ENCODE measurements at regions not wholly inside any gene's neighbourhood (a gene's known extent, or its start where the extent isn't known, plus 50 kb on each side); places are given as distances from the start of the nearest gene placed in this dataset.

DNA sequence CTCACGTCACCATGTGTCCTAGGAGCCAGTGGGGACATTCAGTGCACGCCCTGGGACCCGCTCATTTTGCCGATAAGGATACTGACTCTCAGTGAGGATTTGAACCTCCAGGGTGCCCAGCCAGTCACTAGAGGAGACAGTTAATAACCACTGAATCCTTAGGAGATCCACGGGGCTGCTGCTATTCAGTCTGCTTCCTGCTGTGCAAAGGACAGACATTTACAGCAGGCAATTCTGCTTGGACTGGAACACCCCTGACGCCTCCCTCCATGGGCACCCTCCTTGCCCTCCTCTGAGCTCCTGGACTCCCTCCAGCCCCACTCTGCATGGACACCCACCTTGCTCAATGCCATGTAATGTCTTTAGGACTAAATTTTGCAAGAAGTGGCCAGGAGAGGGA, 265.5 kb downstream of the EIPR1 start:
- TF ChIP-seq CTCF (IDR thresholded peaks at IDR 0.05; ENCODE audit: unreplicated experiment): no peak
- Mint-ChIP-seq H3K27me3 (ENCODE audit: unreplicated experiment) (peaks cover 4% of the 10 kb centered on the region), H3K36me3 (ENCODE audit: low read depth, unreplicated experiment) (no peaks in the 10 kb centered on the region), H3K27ac (ENCODE audit: unreplicated experiment) (no peak overlapping the region), H3K4me3 (ENCODE audit: unreplicated experiment) (no peak overlapping the region), H3K9me3 (ENCODE audit: unreplicated experiment) (no peaks in the 10 kb centered on the region), H3K4me1 (ENCODE audit: unreplicated experiment) (no peaks in the 10 kb centered on the region)
- no peak for DNase-seq (ENCODE audit: low spot score)

- no peak for TF ChIP-seq CTCF (IDR thresholded peaks at IDR 0.05; ENCODE audit: unreplicated experiment)
- H3K9me3 Mint-ChIP-seq (ENCODE audit: unreplicated experiment): no peaks in the 10 kb centered on the region
- peaks cover 4% of the 10 kb centered on the region for H3K27me3 Mint-ChIP-seq (ENCODE audit: unreplicated experiment)
- no peaks in the 10 kb centered on the region for H3K4me1 Mint-ChIP-seq (ENCODE audit: unreplicated experiment)
- H3K27ac Mint-ChIP-seq (ENCODE audit: unreplicated experiment): no peak overlapping the region
- H3K36me3 Mint-ChIP-seq (ENCODE audit: low read depth, unreplicated experiment): no peaks in the 10 kb centered on the region
- H3K4me3 Mint-ChIP-seq (ENCODE audit: unreplicated experiment): no peak overlapping the region
- no peak for DNase-seq (ENCODE audit: low spot score)
Observed at GRCh38 chr2:3110994-3111666, 266.5 kb downstream of the EIPR1 start.

DNA sequence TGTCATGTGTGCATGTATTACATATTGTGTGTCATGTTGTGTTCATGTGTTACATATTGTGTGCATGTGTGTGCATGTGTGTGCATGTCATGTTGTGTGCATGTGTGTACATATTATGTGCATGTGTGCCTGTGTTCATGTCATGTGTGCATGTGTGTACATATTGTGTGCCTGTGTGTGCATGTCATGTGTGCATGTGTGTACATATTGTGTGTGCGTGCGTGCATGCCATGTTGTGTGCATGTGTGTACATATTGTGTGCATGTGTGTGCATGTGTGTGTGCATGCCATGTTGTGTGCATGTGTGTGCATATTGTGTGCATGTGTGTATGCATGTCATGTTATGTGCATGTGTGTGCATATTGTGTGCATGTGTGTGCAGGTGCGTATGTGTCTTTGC, 267.1 kb downstream of the EIPR1 start:
- no peaks in the 10 kb centered on the region for H3K4me1 Mint-ChIP-seq (ENCODE audit: unreplicated experiment)
- no peak overlapping the region for H3K27ac Mint-ChIP-seq (ENCODE audit: unreplicated experiment)
- no peaks in the 10 kb centered on the region for H3K9me3 Mint-ChIP-seq (ENCODE audit: unreplicated experiment)

GRCh38 chr2:3108710-3109702, 268.6 kb downstream of the EIPR1 start:
- no peaks in the 10 kb centered on the region for H3K36me3 Mint-ChIP-seq (ENCODE audit: low read depth, unreplicated experiment)
- no peaks in the 10 kb centered on the region for H3K9me3 Mint-ChIP-seq (ENCODE audit: unreplicated experiment)
- TF ChIP-seq CTCF (IDR thresholded peaks at IDR 0.05; ENCODE audit: unreplicated experiment): no peak
- DNase-seq (ENCODE audit: low spot score): no peak
- peaks cover 3% of the 10 kb centered on the region for H3K4me1 Mint-ChIP-seq (ENCODE audit: unreplicated experiment)
- H3K27ac Mint-ChIP-seq (ENCODE audit: unreplicated experiment): no peak overlapping the region
- H3K27me3 Mint-ChIP-seq (ENCODE audit: unreplicated experiment): peaks cover 2% of the 10 kb centered on the region
- no peak overlapping the region for H3K4me3 Mint-ChIP-seq (ENCODE audit: unreplicated experiment)

More for the DNA sequence above, 267.1 kb downstream of the EIPR1 start:
- TF ChIP-seq CTCF (IDR thresholded peaks at IDR 0.05; ENCODE audit: unreplicated experiment): no peak
- DNase-seq (ENCODE audit: low spot score): no peak
- Mint-ChIP-seq H3K4me3 (ENCODE audit: unreplicated experiment) (no peak overlapping the region), H3K36me3 (ENCODE audit: low read depth, unreplicated experiment) (no peaks in the 10 kb centered on the region), H3K27me3 (ENCODE audit: unreplicated experiment) (peaks cover 2% of the 10 kb centered on the region)

DNA sequence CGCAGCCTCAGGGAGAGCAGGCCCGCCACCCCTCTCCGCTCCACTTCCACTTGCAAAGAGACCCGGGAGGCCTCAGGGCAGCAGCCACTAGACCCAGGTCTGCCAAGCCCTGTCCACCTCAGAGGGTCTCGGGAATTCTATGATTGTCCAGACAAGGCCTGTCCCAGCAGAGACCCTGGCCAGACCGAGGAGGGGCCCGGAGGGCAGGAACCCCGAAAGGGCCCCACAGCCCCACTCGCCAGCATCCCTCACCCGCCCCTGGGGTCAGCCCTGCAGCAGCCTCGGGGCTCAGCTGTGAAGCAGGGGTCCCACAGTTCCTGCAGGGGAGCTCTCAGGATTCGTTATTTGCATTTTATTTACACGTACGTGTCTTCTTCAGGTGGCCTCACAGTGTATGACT, 269.5 kb downstream of the EIPR1 start:
- TF ChIP-seq CTCF (IDR thresholded peaks at IDR 0.05; ENCODE audit: unreplicated experiment): no peak
- no peak for DNase-seq (ENCODE audit: low spot score)
- no peaks in the 10 kb centered on the region for H3K9me3 Mint-ChIP-seq (ENCODE audit: unreplicated experiment)
- H3K27ac Mint-ChIP-seq (ENCODE audit: unreplicated experiment): no peak overlapping the region
- no peak overlapping the region for H3K4me3 Mint-ChIP-seq (ENCODE audit: unreplicated experiment)
- no peaks in the 10 kb centered on the region for H3K36me3 Mint-ChIP-seq (ENCODE audit: low read depth, unreplicated experiment)
- H3K4me1 Mint-ChIP-seq (ENCODE audit: unreplicated experiment): peaks cover 3% of the 10 kb centered on the region
- peaks cover 3% of the 10 kb centered on the region for H3K27me3 Mint-ChIP-seq (ENCODE audit: unreplicated experiment)

Data from endothelial cell (in vitro differentiated cells).